NCI-H446 treated with DMSO at 0.1 percent for 48 hours (cell line): ENCODE measurements at regions not wholly inside any gene's neighbourhood (a gene's known extent, or its start where the extent isn't known, plus 50 kb on each side); places are given as distances from the start of the nearest gene placed in this dataset.

ENCODE experiments used
- DNase-seq: peaks from one replicate; lab custom pipeline; 2025; lab: John Stamatoyannopoulos, UW

GRCh38 chr1:239733995-239734394 lies 347.6 kb downstream of the CHRM3 start:
- no peak for DNase-seq

DNA sequence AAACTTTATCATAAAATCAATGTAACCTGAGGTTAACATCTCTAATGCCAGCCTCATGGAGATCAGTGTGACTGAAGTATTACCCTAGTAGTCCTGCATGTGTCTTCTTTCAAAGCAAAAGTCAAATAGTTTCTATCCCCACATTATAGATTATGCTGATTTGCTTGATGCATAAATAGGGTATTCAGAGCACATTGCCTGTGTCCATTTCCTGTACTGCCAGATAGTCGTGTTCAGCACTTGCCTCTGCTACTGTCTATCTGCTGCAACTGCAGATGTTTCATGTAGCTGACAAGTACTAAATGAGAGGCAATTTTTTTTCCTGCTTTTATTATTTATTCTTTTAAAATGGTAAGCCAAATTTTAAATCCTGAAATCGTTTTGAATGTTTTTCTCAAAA lies 348.7 kb downstream of the CHRM3 start:
- no peak for DNase-seq

DNA sequence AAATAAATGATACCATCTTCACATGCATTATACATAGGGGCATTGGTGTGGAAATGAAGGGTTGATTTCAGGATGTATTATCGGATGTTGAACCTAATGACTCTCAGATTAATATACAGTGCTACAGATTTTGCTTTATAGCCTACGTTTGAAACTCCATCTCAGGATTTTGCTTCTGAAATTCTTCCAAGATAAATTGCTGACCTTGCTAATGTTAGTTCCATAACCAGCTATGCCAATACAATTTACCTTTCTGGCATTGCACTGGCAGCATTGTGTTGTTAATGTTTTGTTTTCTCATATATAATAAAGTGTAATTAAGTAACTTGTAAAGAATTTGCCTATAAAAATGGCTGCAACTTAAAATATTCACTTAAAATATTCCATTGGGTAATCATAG lies 350.1 kb downstream of the CHRM3 start:
- no peak for DNase-seq

DNA sequence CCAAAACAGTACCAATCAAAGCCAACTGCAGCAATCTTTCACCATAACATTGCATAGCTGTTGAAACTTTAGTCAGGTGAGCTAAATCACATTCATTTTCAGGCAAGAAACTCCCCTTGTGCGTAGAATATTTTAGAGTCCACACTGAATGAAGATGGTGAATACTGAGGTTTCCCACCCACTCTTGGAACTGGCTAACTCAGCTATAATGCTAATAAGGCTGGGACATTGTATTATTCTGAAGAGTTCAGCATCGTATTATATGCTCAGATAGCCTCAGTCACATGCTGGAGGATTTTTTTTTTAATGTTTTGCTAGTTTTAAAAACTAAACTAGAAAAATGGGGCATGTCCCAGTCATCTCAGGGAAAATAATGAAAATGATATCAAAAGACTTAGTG lies 352.3 kb upstream of the FMN2 start:
- DNase-seq: no peak

- DNase-seq: no peak
These were observed 351.8 kb upstream of the FMN2 start for GRCh38 chr1:239739919-239740318.

DNA sequence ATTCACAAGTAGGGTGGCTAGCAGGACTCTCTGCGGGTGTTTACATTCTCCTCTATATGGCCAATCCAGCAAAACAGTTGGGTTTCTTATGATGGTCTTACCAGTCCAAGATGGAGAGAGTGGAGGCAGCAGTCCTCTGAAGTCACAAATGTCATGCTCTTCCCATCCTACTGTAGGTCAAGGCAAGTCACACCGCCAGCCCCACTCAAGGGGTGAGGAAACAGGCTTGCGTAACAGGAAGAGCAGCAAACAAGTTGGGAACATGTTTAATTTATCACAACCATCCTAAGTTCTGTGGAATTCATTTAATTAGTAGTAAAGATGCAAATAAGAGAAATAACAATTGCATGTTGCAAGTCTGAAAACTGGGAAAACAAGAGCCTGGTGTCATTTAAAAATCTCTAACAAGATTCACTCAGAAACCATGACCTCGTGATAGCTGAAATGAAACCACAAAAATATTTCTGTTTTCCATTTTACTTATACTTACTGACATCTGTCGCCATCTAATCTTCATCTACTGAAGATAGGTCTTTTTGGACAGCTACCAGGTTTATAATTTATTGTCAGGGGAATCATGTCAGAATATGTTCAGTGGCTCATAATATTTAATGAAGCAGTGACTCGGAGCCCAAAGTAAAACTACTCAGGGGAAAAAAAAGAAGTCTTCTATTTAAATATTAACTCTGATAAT lies 349.1 kb upstream of the FMN2 start:
- DNase-seq: peak; percentile 50

GRCh38 chr1:239744851-239745250 lies 346.8 kb upstream of the FMN2 start:
- DNase-seq: no peak

- no peak for DNase-seq
These were observed 336.4 kb upstream of the FMN2 start for GRCh38 chr1:239755107-239755912.

DNA sequence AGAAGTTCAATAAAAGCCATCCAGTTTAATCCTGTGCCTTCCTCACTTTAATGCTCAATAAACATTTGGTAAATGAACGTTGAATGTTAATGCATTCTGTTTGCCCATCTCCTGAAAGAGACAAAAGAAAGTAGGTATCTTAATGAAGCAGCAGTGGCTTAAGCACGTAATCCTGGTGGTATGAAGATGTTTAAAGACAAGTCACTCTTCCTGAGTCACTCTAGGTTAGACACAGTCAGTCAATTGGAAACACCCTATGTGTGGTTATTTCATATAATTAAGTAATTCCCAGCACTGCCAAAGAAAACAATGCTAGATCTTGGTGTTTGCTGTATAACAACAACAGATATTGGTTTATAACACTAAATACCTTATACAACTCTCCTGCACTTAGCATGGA lies 334.0 kb upstream of the FMN2 start:
- DNase-seq: no peak

- DNase-seq: no peak
These were observed 332.9 kb upstream of the FMN2 start for GRCh38 chr1:239758756-239759155.

DNA sequence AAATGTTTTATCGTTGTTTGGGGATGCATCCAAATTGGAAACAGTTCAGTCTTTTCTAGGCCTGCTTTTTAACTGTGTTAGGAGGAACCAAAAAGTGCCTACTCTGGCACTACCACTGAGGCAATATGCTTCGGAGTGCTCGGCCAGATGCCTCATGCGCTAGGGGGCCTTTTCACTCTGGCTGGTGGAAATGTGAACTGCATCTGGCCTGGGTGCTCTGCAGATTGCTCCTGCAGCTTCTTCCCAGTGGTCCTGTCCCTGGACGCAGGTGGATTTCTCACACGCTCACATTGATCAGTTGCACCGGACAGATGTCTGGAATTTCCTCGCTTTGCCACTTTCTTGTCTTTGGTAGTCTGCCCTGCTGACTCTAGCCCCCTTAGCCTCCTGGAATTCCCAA lies 330.2 kb upstream of the FMN2 start:
- DNase-seq: no peak

- DNase-seq: no peak
These were observed 327.8 kb upstream of the FMN2 start for GRCh38 chr1:239763850-239764249.

- no peak for DNase-seq
These were observed 327.1 kb upstream of the FMN2 start for GRCh38 chr1:239764546-239764945.

DNA sequence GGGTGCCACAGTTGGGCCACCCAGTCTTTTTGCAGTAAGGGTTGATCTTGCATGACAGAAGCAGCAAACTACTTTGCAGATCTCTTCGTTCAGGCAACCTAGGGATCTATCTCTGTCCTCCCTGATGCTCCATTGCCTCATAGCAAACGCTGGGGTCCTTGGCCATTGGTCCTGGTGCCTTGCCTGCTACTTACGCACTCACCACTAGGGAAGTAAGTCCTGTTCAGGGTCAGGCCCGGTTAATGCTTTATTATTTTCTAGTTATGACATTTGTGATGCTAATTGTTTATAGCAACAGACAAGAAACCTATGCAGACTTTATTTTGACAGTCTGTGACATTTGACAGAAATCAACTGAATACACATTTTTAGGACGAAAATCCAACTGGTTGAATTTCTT lies 326.5 kb upstream of the FMN2 start:
- DNase-seq: no peak

GRCh38 chr1:239771550-239771949 lies 320.1 kb upstream of the FMN2 start:
- DNase-seq: no peak

DNA sequence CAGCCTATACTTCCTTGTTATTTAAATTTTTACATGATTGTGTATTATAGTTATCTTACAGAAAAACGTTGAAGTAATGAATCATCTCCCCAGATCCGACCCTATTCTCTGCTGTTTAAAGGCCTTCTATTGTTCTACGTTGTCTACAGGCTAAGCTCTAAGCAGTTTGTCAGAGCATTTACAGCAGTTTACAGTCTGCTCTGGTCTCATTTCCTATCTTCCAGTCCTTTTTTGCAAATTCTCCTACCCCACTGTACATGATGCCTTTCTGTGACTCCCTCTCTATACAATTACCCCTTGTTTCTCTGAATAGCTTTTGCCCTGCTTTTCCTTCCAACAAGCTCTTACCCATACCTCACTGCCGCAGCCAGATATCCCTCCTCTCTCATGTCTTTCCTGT lies 319.2 kb upstream of the FMN2 start:
- no peak for DNase-seq

DNA sequence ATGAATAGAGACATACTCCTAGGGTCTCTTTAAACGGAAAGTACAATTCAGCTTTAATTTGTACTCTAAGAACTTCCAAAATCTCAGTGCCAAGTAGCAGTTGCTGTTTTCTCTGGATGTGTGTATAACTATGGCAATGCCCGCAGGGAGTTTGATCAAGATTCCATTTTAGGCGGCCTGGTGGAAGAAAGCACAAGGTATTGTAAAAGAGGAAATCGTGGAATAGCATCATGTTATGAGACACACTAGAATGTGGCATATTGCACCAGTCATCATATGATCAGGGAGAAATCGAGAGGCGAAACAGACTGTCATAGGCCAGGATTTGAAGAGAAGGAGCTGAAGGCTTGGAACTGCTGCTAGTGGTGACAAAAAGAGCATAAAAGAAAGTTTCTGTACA lies 316.2 kb upstream of the FMN2 start:
- no peak for DNase-seq

GRCh38 chr1:239778208-239778813 lies 313.4 kb upstream of the FMN2 start:
- DNase-seq: peak; percentile 5

- no peak for DNase-seq
These were observed 311.7 kb upstream of the FMN2 start for GRCh38 chr1:239779962-239780361.

GRCh38 chr1:239784896-239785295 lies 306.8 kb upstream of the FMN2 start:
- DNase-seq: peak; percentile 37

DNA sequence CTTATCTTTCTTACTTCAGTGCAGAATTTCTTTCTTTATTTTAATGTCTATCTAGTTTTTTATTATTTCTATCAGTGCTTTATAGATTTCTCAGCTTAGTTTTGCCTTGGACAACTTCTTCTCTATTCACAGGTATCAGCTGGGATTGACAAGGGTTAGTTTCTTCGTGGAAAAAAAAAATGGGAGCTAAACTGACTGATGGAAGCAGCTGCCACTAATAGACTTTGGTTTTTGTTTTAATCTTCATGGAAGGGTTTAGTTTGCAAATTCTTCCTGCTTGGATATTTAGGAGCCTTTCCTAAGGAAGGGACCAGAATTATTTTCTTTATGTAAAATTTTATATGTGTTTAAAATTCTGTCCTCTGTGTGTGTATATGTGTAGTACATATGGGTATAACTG lies 306.1 kb upstream of the FMN2 start:
- no peak for DNase-seq

DNA sequence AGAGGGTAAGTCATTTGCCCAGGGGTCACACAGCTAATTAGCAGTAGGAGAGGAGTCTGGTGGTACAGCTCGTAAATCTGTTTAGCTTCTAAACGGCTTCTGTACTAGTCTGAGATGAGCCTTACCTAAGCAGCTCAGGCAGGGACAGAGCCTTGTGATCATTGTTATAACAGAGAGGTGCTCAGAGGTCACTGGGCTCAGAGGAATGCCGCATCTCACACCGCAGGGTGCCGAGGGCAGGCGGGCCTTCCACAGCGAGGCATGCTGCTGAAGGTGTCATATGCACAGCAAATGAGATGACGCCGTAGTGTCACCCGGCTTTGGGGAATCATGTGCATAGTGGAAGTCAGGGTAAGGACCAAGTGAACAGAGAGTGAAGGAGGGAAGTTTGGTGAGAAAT lies 305.2 kb upstream of the FMN2 start:
- DNase-seq: no peak

DNA sequence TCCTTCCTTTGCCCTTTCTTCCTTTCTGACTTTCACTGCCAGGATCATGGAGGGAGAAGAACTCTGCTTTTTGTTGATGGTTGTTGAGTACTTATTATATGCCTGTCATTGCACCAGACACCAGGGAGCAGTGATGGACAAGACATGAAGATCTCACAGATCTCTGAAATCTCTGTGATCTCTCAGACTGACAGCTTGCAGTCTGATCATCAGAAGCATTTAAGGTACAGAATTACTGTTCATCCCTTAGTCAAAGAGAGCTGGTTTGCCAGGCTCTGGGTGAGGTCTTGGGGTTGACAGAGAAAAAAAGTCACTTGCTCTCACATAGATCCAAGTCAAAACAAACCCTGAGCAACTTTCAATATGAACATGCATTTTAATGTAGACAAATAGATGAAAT lies 299.5 kb upstream of the FMN2 start:
- DNase-seq: no peak
